Testis (tissue), 2 donors: ENCODE measurements at regions not wholly inside any gene's neighbourhood (a gene's known extent, or its start where the extent isn't known, plus 50 kb on each side); places are given as distances from the start of the nearest gene placed in this dataset.

ENCODE experiments used
- DNase-seq: peaks from one replicate; pipeline ENCODE4 v3.0.0-alpha.2; 2019
- H3K27ac ChIP-seq, 2 donors: fragments of 200-600 bp; sonication (generic); one replicate each; pipeline ENCODE4 v1.5.1; 2019
- H3K27me3 ChIP-seq: fragments of 200-600 bp; sonication (generic); one replicate; pipeline ENCODE4 v1.5.1; 2019
- H3K36me3 ChIP-seq: fragments of 200-600 bp; sonication (generic); one replicate; pipeline ENCODE4 v1.5.1; 2017; ENCODE audit warnings: low read depth; ENCODE audit errors: missing control alignments
- H3K4me1 ChIP-seq: fragments of 200-600 bp; sonication (generic); one replicate; pipeline ENCODE4 v1.5.1; 2019
- H3K4me3 ChIP-seq, 2 donors: fragments of 200-600 bp; sonication (generic); one replicate each; pipeline ENCODE4 v1.5.1; 2017 to 2019
- H3K9me3 ChIP-seq: fragments of 200-600 bp; sonication (generic); one replicate; pipeline ENCODE4 v1.5.1; 2017
- CTCF ChIP-seq, 3 experiments: fragments of 450-650 bp in 2 of 3; fragments of 200-600 bp in 1 of 3; sonication (generic) in 1 of 3; IDR thresholded peaks; one replicate each; pipeline ENCODE4 v1.5.1; 2016 to 2019; ENCODE audit warnings: antibody characterized with exemption in 3 of 3, mild to moderate bottlenecking in 2 of 3, moderate library complexity in 1 of 3
- POLR2A ChIP-seq: fragments of 450-650 bp; IDR thresholded peaks from one replicate; pipeline ENCODE4 v1.6.1; 2017; ENCODE audit warnings: antibody characterized with exemption, mild to moderate bottlenecking, moderate library complexity
- WGBS, 2 donors: methylation state at CpG; one replicate each; pipeline ENCODE4 v1.1.5; 2018; 5-methylcytosine and 5-hydroxymethylcytosine counted together
- intact Hi-C: fragments of 100-400 bp; cut with DNase I; formaldehyde crosslinking; loops from one replicate; pipeline ENCODE4 v1.15.1; 2023; ENCODE audit warnings: low total_unique reads

- TF ChIP-seq CTCF (IDR thresholded peaks at IDR 0.05) (no peak), POLR2A (no peak)
- Histone ChIP-seq H3K36me3 (no peaks in the 10 kb centered on the region), H3K27me3 (no peaks in the 10 kb centered on the region), H3K4me1 (no peaks in the 10 kb centered on the region), H3K9me3 (no peaks in the 10 kb centered on the region), H3K27ac (no peak overlapping the region), H3K4me3 (no peak overlapping the region)
- intact Hi-C loops: no loop called here
- 40 to 65% methylated on average over 5 of the region's 5 CpGs for WGBS, 2 donors
- DNase-seq: no peak
Measured at GRCh38 chr5:169503886-169504285, 79.7 kb upstream of the SPDL1 start.

GRCh38 chr5:169499990-169500505, 83.5 kb upstream of the SPDL1 start:
- H3K27ac ChIP-seq: no peak overlapping the region

GRCh38 chr5:169496878-169497277, 86.7 kb upstream of the SPDL1 start:
- Histone ChIP-seq H3K36me3 (no peaks in the 10 kb centered on the region), H3K27ac (no peak overlapping the region), H3K9me3 (no peaks in the 10 kb centered on the region), H3K4me3 (no peak overlapping the region), H3K4me1 (no peaks in the 10 kb centered on the region), H3K27me3 (no peaks in the 10 kb centered on the region)
- WGBS, 2 donors: 67 to 75% methylated on average over 1 of the region's 1 CpG
- DNase-seq: no peak
- intact Hi-C loops: no loop called here
- no peak for TF ChIP-seq CTCF (IDR thresholded peaks at IDR 0.05)
- no peak for TF ChIP-seq POLR2A

More at GRCh38 chr5:169499990-169500505, 83.5 kb upstream of the SPDL1 start:
- Histone ChIP-seq H3K9me3 (no peaks in the 10 kb centered on the region), H3K4me1 (no peaks in the 10 kb centered on the region), H3K4me3 (no peak overlapping the region), H3K27me3 (no peaks in the 10 kb centered on the region), H3K36me3 (no peaks in the 10 kb centered on the region)
- TF ChIP-seq POLR2A (no peak), CTCF (IDR thresholded peaks at IDR 0.05) (no peak)
- intact Hi-C loops: no loop called here
- 64% methylated on average over 2 of the region's 2 CpGs for WGBS, 2 donors
- DNase-seq: no peak

- no peak for TF ChIP-seq POLR2A
- no peak for TF ChIP-seq CTCF (IDR thresholded peaks at IDR 0.05)
- no peaks in the 10 kb centered on the region for H3K27me3 ChIP-seq
- 73 to 84% methylated on average over 4 of the region's 4 CpGs for WGBS, 2 donors
- intact Hi-C loops: no loop called here
- H3K36me3 ChIP-seq: no peaks in the 10 kb centered on the region
- H3K9me3 ChIP-seq: no peaks in the 10 kb centered on the region
- no peaks in the 10 kb centered on the region for H3K4me1 ChIP-seq
- H3K27ac ChIP-seq: no peak overlapping the region
- H3K4me3 ChIP-seq: no peak overlapping the region
- no peak for DNase-seq
Measured at GRCh38 chr5:169494941-169495548, 88.5 kb upstream of the SPDL1 start.

GRCh38 chr5:169494383-169494935, 89.1 kb upstream of the SPDL1 start:
- no peak for DNase-seq
- Histone ChIP-seq H3K27me3 (no peaks in the 10 kb centered on the region), H3K27ac (no peak overlapping the region), H3K9me3 (no peaks in the 10 kb centered on the region), H3K36me3 (no peaks in the 10 kb centered on the region), H3K4me3 (no peak overlapping the region), H3K4me1 (no peaks in the 10 kb centered on the region)
- intact Hi-C loops: no loop called here
- no peak for TF ChIP-seq CTCF (IDR thresholded peaks at IDR 0.05)
- TF ChIP-seq POLR2A: no peak
- 26 to 37% methylated on average over 2 of the region's 2 CpGs for WGBS, 2 donors
